Hepatocyte (in vitro differentiated cells): ENCODE measurements at regions not wholly inside any gene's neighbourhood (a gene's known extent, or its start where the extent isn't known, plus 50 kb on each side); places are given as distances from the start of the nearest gene placed in this dataset.

Experiments
- DNase-seq: peaks from one replicate; pipeline ENCODE4 v3.0.0-alpha.2; 2016; ENCODE audit warnings: low spot score
- H2AFZ ChIP-seq: fragments of 200-600 bp; sonication (generic); 2 replicates; pipeline ENCODE4 v1.6.0; 2016; ENCODE audit warnings: antibody characterized with exemption, mild to moderate bottlenecking
- H3K27ac ChIP-seq: fragments of 200-600 bp; sonication (generic); 2 replicates; pipeline ENCODE4 v1.5.1; 2016; ENCODE audit warnings: mild to moderate bottlenecking
- H3K27me3 ChIP-seq: fragments of 200-600 bp; sonication (generic); 2 replicates; pipeline ENCODE4 v1.6.1; 2016
- H3K36me3 ChIP-seq: fragments of 200-600 bp; sonication (generic); replicated peaks from 2 replicates; pipeline ENCODE4 v1.5.1; 2016; ENCODE audit warnings: low read depth; ENCODE audit not compliant: insufficient read depth
- H3K4me1 ChIP-seq: fragments of 200-600 bp; sonication (generic); 2 replicates; pipeline ENCODE4 v1.5.1; 2016; ENCODE audit warnings: mild to moderate bottlenecking, moderate library complexity; ENCODE audit not compliant: insufficient read depth
- H3K4me2 ChIP-seq: fragments of 200-600 bp; sonication (generic); 2 replicates; pipeline ENCODE4 v1.6.0; 2016
- H3K4me3 ChIP-seq: fragments of 200-600 bp; sonication (generic); 2 replicates; pipeline ENCODE4 v1.5.1; 2016; ENCODE audit warnings: mild to moderate bottlenecking
- H3K79me2 ChIP-seq: fragments of 200-600 bp; sonication (generic); 2 replicates; pipeline ENCODE4 v1.6.0; 2017; ENCODE audit warnings: mild to moderate bottlenecking
- H3K9me2 ChIP-seq: fragments of 200-600 bp; sonication (generic); replicated peaks from 2 replicates; pipeline ENCODE4 v1.6.0; 2017; ENCODE audit warnings: mild to moderate bottlenecking; ENCODE audit not compliant: insufficient read depth
- H3K9me3 ChIP-seq: fragments of 200-600 bp; sonication (generic); 2 replicates; pipeline ENCODE4 v1.5.1; 2016; ENCODE audit warnings: low read depth, mild to moderate bottlenecking
- H4K20me1 ChIP-seq: fragments of 200-600 bp; sonication (generic); 2 replicates; pipeline ENCODE4 v1.6.0; 2016; ENCODE audit warnings: mild to moderate bottlenecking; ENCODE audit not compliant: insufficient read depth, poor library complexity, severe bottlenecking
- CTCF ChIP-seq: fragments of 200-600 bp; sonication (generic); IDR thresholded peaks from 2 replicates; pipeline ENCODE4 v1.5.1; 2016; ENCODE audit warnings: antibody characterized with exemption, mild to moderate bottlenecking; ENCODE audit not compliant: poor library complexity
- EZH2 ChIP-seq: fragments of 200-600 bp; sonication (generic); IDR thresholded peaks from 2 replicates; pipeline ENCODE4 v1.6.1; 2016; ENCODE audit warnings: antibody characterized with exemption, mild to moderate bottlenecking, borderline replicate concordance
- EZH2phosphoT487 ChIP-seq: fragments of 200-600 bp; sonication (generic); IDR thresholded peaks from one replicate; pipeline ENCODE4 v1.6.1; 2018; ENCODE audit warnings: antibody characterized with exemption, mild to moderate bottlenecking, low read depth, moderate library complexity; ENCODE audit not compliant: unreplicated experiment, severe bottlenecking
- WGBS: methylation state at CpG from one replicate; pipeline ENCODE4 v1.1.6; 2016; ENCODE audit warnings: low lambda C conversion rate; ENCODE audit errors: missing lambda C conversion rate; 5-methylcytosine and 5-hydroxymethylcytosine counted together

- DNase-seq: no peak
- Histone ChIP-seq H3K4me2 (no peak overlapping the region), H3K36me3 (no peaks in the 10 kb centered on the region), H4K20me1 (no peaks in the 10 kb centered on the region), H3K4me3 (no peak overlapping the region), H3K27me3 (no peaks in the 10 kb centered on the region), H3K9me3 (peaks cover 6% of the 10 kb centered on the region), H3K27ac (no peak overlapping the region), H2AFZ (no peak overlapping the region), H3K4me1 (no peaks in the 10 kb centered on the region), H3K79me2 (no peaks in the 10 kb centered on the region), H3K9me2 (no peaks in the 10 kb centered on the region)
- WGBS: 83% methylated on average over 3 of the region's 3 CpGs
- TF ChIP-seq CTCF (no peak), EZH2 (no peak), EZH2phosphoT487 (no peak)
Measured at GRCh38 chr7:46960970-46961369, 620.9 kb downstream of the TNS3 start.

- Histone ChIP-seq H3K4me2 (no peak overlapping the region), H3K9me2 (no peaks in the 10 kb centered on the region), H3K9me3 (no peaks in the 10 kb centered on the region), H4K20me1 (no peaks in the 10 kb centered on the region), H2AFZ (no peak overlapping the region), H3K36me3 (no peaks in the 10 kb centered on the region), H3K4me1 (no peaks in the 10 kb centered on the region), H3K27me3 (no peaks in the 10 kb centered on the region), H3K4me3 (no peak overlapping the region), H3K79me2 (no peaks in the 10 kb centered on the region), H3K27ac (no peak overlapping the region)
- no peak for TF ChIP-seq EZH2
- no peak for TF ChIP-seq CTCF
- no peak for TF ChIP-seq EZH2phosphoT487
- WGBS: 91% methylated on average over 5 of the region's 5 CpGs
- no peak for DNase-seq
Measured at GRCh38 chr7:46957195-46957594, 624.7 kb downstream of the TNS3 start.

GRCh38 chr7:46955531-46955930 lies 626.4 kb downstream of the TNS3 start:
- no peaks in the 10 kb centered on the region for H3K36me3 ChIP-seq
- no peak overlapping the region for H2AFZ ChIP-seq
- H3K27me3 ChIP-seq: no peaks in the 10 kb centered on the region
- H3K4me1 ChIP-seq: no peaks in the 10 kb centered on the region
- no peaks in the 10 kb centered on the region for H3K9me2 ChIP-seq
- no peak overlapping the region for H3K4me2 ChIP-seq
- H4K20me1 ChIP-seq: no peaks in the 10 kb centered on the region
- WGBS: 70% methylated on average over 2 of the region's 2 CpGs
- no peak for DNase-seq
- no peak overlapping the region for H3K4me3 ChIP-seq
- no peak overlapping the region for H3K27ac ChIP-seq
- no peaks in the 10 kb centered on the region for H3K79me2 ChIP-seq
- TF ChIP-seq EZH2: no peak
- no peak for TF ChIP-seq EZH2phosphoT487
- TF ChIP-seq CTCF: no peak
- H3K9me3 ChIP-seq: no peaks in the 10 kb centered on the region

GRCh38 chr7:46954181-46954580 lies 627.7 kb downstream of the TNS3 start:
- DNase-seq: no peak

More at GRCh38 chr7:46954181-46954580, 627.7 kb downstream of the TNS3 start:
- TF ChIP-seq EZH2 (no peak), CTCF (no peak), EZH2phosphoT487 (no peak)
- H3K4me2 ChIP-seq: no peak overlapping the region
- H3K4me1 ChIP-seq: no peaks in the 10 kb centered on the region
- H3K9me2 ChIP-seq: no peaks in the 10 kb centered on the region
- 42% methylated on average over 5 of the region's 5 CpGs for WGBS
- H3K27ac ChIP-seq: no peak overlapping the region
- H3K79me2 ChIP-seq: no peaks in the 10 kb centered on the region
- H4K20me1 ChIP-seq: no peaks in the 10 kb centered on the region
- no peak overlapping the region for H3K4me3 ChIP-seq
- no peaks in the 10 kb centered on the region for H3K36me3 ChIP-seq
- no peaks in the 10 kb centered on the region for H3K9me3 ChIP-seq
- H3K27me3 ChIP-seq: no peaks in the 10 kb centered on the region
- H2AFZ ChIP-seq: no peak overlapping the region
